Transverse colon (tissue), 4 donors: ENCODE measurements at regions not wholly inside any gene's neighbourhood (a gene's known extent, or its start where the extent isn't known, plus 50 kb on each side); places are given as distances from the start of the nearest gene placed in this dataset.

Experiments used
- CTCF ChIP-seq, 5 experiments: fragments of 200-600 bp in 3 of 5; fragments of 450-650 bp in 2 of 5; sonication (generic) in 3 of 5; IDR thresholded peaks; 1 replicate in 2 of 5; 2 replicates in 3 of 5; pipeline ENCODE4 v1.5.1; 2016 to 2017; ENCODE audit warnings: antibody characterized with exemption in 5 of 5, inconsistent platforms in 3 of 5, mild to moderate bottlenecking in 2 of 5, moderate library complexity in 1 of 5
- POLR2AphosphoS5 ChIP-seq, 3 donors: sonication (generic); formaldehyde crosslinking; IDR thresholded peaks; one replicate each; pipeline ENCODE4 v1.6.1; 2016; ENCODE audit warnings: antibody characterized with exemption in 3 of 3

GRCh38 chr1:189084811-189085210 is 1392.9 kb downstream of the BRINP3 start:
- TF ChIP-seq CTCF (IDR thresholded peaks at IDR 0.05) (no peak), POLR2AphosphoS5 (IDR thresholded peaks at IDR 0.05) (no peak)
